ENCODE measurements at regions not wholly inside any gene's neighbourhood (a gene's known extent, or its start where the extent isn't known, plus 50 kb on each side); places are given as distances from the start of the nearest gene placed in this dataset.

DNA sequence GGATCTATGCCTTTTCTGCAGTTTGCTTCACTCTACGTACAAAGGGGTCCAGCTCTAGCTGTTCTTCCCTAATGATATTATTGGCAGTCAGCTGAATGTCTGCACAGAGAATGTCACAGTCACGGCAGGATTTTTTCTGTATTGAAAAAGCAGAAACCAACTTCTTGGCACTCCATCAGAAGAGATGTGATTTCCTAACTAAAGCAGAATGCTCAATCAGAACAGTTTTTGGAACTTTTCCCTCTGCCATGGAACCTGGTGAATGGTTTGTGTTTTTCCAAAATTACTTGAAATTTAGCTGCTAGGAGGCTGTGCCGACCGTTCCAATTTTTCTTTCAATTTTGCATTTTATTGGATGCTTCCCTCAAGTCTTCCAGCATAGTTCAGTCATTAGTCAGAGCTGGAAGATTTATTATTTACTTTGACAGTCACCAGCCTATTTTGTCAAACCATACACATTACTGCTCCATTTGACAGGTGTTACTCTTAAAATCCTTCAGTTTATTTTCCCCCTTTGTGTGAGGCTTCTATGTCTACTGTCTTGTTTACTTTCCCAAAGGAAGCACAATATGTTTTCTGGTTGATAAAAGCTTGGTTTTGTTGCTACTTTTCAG is 259.6 kb upstream of the EPHA7 start:
- H3K4me3 ChIP-seq (ENCODE audit: low read depth, low read length): no peak overlapping the region
- TF ChIP-seq, protein P1, sequence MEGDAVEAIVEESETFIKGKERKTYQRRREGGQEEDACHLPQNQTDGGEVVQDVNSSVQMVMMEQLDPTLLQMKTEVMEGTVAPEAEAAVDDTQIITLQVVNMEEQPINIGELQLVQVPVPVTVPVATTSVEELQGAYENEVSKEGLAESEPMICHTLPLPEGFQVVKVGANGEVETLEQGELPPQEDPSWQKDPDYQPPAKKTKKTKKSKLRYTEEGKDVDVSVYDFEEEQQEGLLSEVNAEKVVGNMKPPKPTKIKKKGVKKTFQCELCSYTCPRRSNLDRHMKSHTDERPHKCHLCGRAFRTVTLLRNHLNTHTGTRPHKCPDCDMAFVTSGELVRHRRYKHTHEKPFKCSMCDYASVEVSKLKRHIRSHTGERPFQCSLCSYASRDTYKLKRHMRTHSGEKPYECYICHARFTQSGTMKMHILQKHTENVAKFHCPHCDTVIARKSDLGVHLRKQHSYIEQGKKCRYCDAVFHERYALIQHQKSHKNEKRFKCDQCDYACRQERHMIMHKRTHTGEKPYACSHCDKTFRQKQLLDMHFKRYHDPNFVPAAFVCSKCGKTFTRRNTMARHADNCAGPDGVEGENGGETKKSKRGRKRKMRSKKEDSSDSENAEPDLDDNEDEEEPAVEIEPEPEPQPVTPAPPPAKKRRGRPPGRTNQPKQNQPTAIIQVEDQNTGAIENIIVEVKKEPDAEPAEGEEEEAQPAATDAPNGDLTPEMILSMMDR (IDR thresholded peaks at IDR 0.05; ENCODE audit: low read depth, low read length, missing control alignments): no peak
- no peak for DNase-seq (ENCODE audit: low read depth)

DNA sequence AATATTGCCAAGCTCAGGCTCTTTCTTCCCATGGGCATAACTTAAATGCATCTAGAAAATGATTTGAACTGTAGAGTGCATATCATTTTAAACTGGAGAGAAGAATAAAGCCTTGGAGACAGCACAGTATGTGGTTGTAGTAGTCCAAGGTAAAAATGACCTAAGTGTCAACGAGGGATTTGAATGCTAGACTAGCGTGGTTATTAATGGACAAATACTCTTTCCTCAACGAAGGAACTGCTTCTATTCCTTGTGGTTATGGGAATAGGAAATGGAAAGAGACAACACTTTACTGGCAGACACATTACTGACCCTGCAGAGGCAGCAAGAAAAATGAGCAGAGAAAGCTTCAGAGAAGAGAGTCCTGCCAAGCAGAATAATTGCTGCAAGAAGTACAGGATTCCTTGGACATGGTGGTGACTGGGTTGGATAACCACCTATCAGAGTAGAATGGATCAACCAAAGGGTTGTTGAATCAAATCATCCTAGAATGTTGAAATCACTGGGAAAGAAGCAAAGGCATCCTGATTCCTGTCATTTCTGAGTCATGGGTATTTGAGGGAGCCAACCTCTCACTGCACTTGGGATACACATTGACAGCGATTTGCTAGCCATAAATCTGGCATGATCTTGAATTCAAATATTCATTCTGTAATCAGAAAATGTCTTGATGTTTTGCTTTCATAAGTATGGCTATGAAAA is 258.1 kb upstream of the EPHA7 start:
- DNase-seq (ENCODE audit: low read depth): no peak
- TF ChIP-seq, protein P1 (IDR thresholded peaks at IDR 0.05; ENCODE audit: low read depth, low read length, missing control alignments): no peak
- H3K4me3 ChIP-seq (ENCODE audit: low read depth, low read length): no peak overlapping the region

DNA sequence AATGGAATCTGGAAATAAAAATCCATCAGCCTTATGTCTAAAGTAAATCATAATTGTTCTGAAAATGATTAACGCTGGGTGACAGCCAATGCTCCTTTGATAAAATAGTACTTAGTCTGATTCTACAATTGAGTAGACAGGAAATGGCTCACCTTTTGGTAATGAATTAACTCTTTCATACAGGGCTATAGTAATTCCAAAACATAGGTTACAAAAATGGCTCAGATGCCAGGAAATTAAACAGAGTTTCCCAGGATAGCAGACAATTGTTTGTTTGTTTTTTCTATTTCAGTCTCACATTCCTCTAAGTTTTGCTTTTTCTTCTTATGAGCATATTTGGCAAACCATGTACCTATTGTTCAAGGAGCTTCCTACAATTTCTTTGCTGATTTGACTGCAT is 257.2 kb upstream of the EPHA7 start:
- H3K4me3 ChIP-seq (ENCODE audit: low read depth, low read length): no peak overlapping the region
- no peak for DNase-seq (ENCODE audit: low read depth)
- TF ChIP-seq, protein P1 (IDR thresholded peaks at IDR 0.05; ENCODE audit: low read depth, low read length, missing control alignments): no peak

DNA sequence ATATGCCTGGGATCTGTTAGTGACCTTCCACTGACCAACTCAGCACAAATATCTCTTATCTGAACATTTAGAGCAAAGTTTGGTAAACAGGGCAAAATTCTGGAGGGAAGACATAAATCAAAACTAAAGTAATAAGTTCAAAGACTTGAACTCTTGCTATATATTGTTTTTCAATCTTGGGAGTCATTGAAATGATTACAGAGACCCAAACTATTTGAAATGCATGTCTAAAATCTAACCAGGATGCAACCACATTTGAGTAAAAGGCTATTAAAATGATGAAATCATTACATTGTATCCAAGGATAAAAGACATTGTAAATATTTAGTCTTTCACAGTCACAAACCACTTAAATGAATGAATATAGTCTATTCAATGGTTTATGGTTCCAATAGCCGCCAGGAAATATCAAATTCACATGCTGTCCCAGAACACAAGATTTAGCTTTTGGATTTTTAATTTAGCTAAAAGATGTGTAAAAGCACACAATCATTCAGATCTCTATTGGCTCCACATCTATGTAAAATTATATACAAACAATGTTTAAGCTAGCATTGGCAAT is 256.6 kb upstream of the EPHA7 start:
- DNase-seq (ENCODE audit: low read depth): no peak
- TF ChIP-seq, protein P1 (IDR thresholded peaks at IDR 0.05; ENCODE audit: low read depth, low read length, missing control alignments): no peak
- H3K4me3 ChIP-seq (ENCODE audit: low read depth, low read length): no peak overlapping the region

DNA sequence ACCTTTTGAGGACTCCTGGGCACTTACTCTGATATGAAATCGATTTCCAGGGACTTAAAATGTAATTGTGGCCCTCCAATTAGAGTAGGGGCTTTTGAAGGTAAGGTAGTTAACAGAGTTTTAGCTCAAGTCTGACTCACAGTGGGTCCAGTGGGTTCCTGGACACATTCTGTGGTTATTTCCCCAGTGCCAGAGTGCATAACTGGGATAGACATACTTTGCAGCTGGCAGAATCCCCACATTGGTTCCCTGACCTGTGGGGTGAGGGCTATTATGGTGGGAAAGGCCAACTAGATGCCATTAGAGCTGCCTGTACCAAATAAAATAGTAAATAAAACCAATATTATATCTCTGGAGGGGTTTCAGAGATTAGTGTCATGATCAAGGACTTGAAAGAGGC is 243.8 kb upstream of the EPHA7 start:
- no peak for DNase-seq (ENCODE audit: low read depth)
- H3K4me3 ChIP-seq (ENCODE audit: low read depth, low read length): no peak overlapping the region
- TF ChIP-seq, protein P1 (IDR thresholded peaks at IDR 0.05; ENCODE audit: low read depth, low read length, missing control alignments): no peak

DNA sequence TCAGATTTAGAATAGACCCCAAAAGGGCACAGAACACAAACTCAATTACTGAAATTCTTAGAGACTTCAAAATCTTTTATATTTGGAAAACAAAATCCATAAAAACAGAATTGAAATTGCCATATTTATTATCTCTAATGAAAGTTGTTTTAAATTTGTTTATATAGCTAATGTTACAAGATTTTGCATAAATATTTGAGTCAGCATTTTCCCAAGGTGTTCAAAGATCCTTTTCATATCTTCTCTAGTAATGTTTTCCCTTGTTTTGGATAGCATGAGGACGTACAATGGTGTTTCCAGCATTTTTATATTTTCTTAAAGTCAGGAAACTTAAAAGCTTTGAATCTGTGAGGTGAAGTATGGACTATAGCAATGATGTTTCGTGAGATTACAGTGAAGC is 235.2 kb upstream of the EPHA7 start:
- no peak for DNase-seq (ENCODE audit: low read depth)
- TF ChIP-seq, protein P1 (IDR thresholded peaks at IDR 0.05; ENCODE audit: low read depth, low read length, missing control alignments): no peak
- no peak overlapping the region for H3K4me3 ChIP-seq (ENCODE audit: low read depth, low read length)

Measured in GM12864 (cell line).